AG04450 (cell line): ENCODE measurements at regions not wholly inside any gene's neighbourhood (a gene's known extent, or its start where the extent isn't known, plus 50 kb on each side); places are given as distances from the start of the nearest gene placed in this dataset.
A peak's percentile ranks its signal among the peaks of the same experiment; 100 is the strongest.

Experiments
- CTCF ChIA-PET: fragments of 300-600, 350-600 bp; formaldehyde crosslinking; extraction: SDS; loops from one replicate; lab custom pipeline; 2022; ENCODE audit warnings: antibody characterized with exemption, inconsistent platforms; lab: Charles Lee
- POLR2A ChIA-PET: fragments of 350-600 bp; formaldehyde crosslinking; extraction: SDS; loops from one replicate; lab custom pipeline; 2021; ENCODE audit warnings: antibody characterized with exemption, inconsistent platforms; lab: Yijun Ruan, JAX
- DNase-seq: peaks from one replicate; pipeline ENCODE4 v3.0.0-alpha.2; 2011; ENCODE audit warnings: low read depth, low spot score
- H3K27ac ChIP-seq: one replicate; pipeline ENCODE4 v1.5.1; 2012; ENCODE audit warnings: low read depth, low read length, control low read depth
- H3K27me3 ChIP-seq: one replicate; pipeline ENCODE4 v1.6.0; 2012; ENCODE audit warnings: low read length; ENCODE audit not compliant: control insufficient read depth, insufficient read depth
- H3K4me3 ChIP-seq: 2 replicates; pipeline ENCODE4 v1.5.1; 2011; ENCODE audit warnings: mild to moderate bottlenecking, low read depth, low read length, control low read depth
- H3K9me3 ChIP-seq: 2 replicates; pipeline ENCODE4 v1.5.1; 2012; ENCODE audit warnings: low read length; ENCODE audit not compliant: control insufficient read depth, insufficient read depth
- CTCF ChIP-seq: IDR thresholded peaks from 2 replicates; pipeline ENCODE4 v1.5.1; 2011; ENCODE audit warnings: low read depth, low read length, control low read depth, inconsistent platforms

- peaks cover 9% of the 10 kb centered on the region; the same call in 1 of the 2 replicates for H3K9me3 ChIP-seq
- no peaks in the 10 kb centered on the region for H3K27me3 ChIP-seq
- TF ChIP-seq CTCF = no peak
- ChIA-PET CTCF (no interaction called here), POLR2A (no interaction called here)
- no peak overlapping the region for H3K4me3 ChIP-seq
- no peak for DNase-seq
- H3K27ac ChIP-seq = no peak overlapping the region
Measured at GRCh38 chr7:67466109-67466508, 469.5 kb downstream of the TYW1 start.

- CTCF ChIA-PET = no interaction called here
- no peak overlapping the region for H3K27ac ChIP-seq
- H3K4me3 ChIP-seq = no peak overlapping the region
- DNase-seq = no peak
- peaks cover 6% of the 10 kb centered on the region; the same call in 1 of the 2 replicates for H3K9me3 ChIP-seq
- TF ChIP-seq CTCF = no peak
- no peaks in the 10 kb centered on the region for H3K27me3 ChIP-seq
- POLR2A ChIA-PET = no interaction called here
Measured at GRCh38 chr7:67470256-67470751, 473.7 kb downstream of the TYW1 start.

- DNase-seq = no peak
- no peaks in the 10 kb centered on the region for H3K27me3 ChIP-seq
- peaks cover 2% of the 10 kb centered on the region; the same call in 1 of the 2 replicates for H3K9me3 ChIP-seq
- no peak overlapping the region for H3K27ac ChIP-seq
- ChIA-PET CTCF (interaction anchor here (0.7 kb wide), 1 partner anchor 9 kb away, joined by 3 read pairs; no protein-coding TSS in a partner anchor), POLR2A (no interaction called here)
- H3K4me3 ChIP-seq = no peak overlapping the region
- no peak for TF ChIP-seq CTCF
Measured at GRCh38 chr7:67475293-67475692, 478.7 kb downstream of the TYW1 start.

GRCh38 chr7:67478066-67478465 is 481.4 kb downstream of the TYW1 start:
- H3K9me3 ChIP-seq = no peaks in the 10 kb centered on the region
- ChIA-PET POLR2A (no interaction called here), CTCF (no interaction called here)
- no peaks in the 10 kb centered on the region for H3K27me3 ChIP-seq
- no peak for DNase-seq
- no peak overlapping the region for H3K4me3 ChIP-seq
- H3K27ac ChIP-seq = no peak overlapping the region
- TF ChIP-seq CTCF = no peak

GRCh38 chr7:67484244-67484751 is 487.7 kb downstream of the TYW1 start:
- TF ChIP-seq CTCF = peak; percentile 71
- Histone ChIP-seq H3K27ac (no peak overlapping the region), H3K27me3 (no peaks in the 10 kb centered on the region), H3K9me3 (no peaks in the 10 kb centered on the region), H3K4me3 (no peak overlapping the region)
- ChIA-PET POLR2A (no interaction called here), CTCF (interaction anchor here (0.6 to 1.7 kb wide), 4 partner anchors 9 to 121 kb away, joined by 3 to 6 read pairs (median 3); no protein-coding TSS in a partner anchor)
- peak; percentile 15 for DNase-seq
